ENCODE measurements at regions not wholly inside any gene's neighbourhood (a gene's known extent, or its start where the extent isn't known, plus 50 kb on each side); places are given as distances from the start of the nearest gene placed in this dataset.
A peak's percentile ranks its signal among the peaks of the same experiment; 100 is the strongest.

DNA sequence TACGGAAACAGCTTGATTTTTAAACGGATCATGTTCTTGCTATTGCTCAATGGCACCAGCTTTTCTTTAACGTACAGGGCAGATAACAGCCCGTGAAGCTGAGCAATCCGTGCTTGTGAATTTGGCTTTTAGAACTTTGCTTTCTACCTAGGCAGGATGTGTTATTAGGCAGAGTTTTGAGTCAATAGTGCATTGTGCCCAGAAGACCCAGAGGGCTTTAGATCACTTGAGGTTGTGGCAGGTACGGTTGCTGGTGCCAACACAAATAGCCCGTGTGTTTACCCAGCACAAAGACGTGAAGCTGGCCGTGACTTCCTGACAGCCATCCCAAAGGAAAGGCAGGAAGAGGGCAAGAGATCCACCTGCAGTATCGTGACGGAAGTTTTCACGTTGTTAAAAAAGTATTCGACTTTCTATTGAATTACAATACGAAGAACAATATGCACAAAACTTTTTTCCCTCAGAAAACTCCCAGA, 117.4 kb upstream of the FRMD1 start:
- Histone ChIP-seq H3K36me3 (ENCODE audit: low read depth, missing control alignments) (no peaks in the 10 kb centered on the region), H3K27me3 (no peaks in the 10 kb centered on the region), H3K4me1 (no peaks in the 10 kb centered on the region), H3K27ac (no peak overlapping the region), H3K4me3 (no peak overlapping the region), H3K9me3 (no peaks in the 10 kb centered on the region)
- intact Hi-C loops (cut with DNase I; ENCODE audit: low total_unique reads), result no loop called here
- no peak for DNase-seq
- WGBS, 2 donors, result 48 to 58% methylated on average over 14 of the region's 14 CpGs
- TF ChIP-seq POLR2A (IDR thresholded peaks at IDR 0.05), result no peak
- TF ChIP-seq, protein P1, sequence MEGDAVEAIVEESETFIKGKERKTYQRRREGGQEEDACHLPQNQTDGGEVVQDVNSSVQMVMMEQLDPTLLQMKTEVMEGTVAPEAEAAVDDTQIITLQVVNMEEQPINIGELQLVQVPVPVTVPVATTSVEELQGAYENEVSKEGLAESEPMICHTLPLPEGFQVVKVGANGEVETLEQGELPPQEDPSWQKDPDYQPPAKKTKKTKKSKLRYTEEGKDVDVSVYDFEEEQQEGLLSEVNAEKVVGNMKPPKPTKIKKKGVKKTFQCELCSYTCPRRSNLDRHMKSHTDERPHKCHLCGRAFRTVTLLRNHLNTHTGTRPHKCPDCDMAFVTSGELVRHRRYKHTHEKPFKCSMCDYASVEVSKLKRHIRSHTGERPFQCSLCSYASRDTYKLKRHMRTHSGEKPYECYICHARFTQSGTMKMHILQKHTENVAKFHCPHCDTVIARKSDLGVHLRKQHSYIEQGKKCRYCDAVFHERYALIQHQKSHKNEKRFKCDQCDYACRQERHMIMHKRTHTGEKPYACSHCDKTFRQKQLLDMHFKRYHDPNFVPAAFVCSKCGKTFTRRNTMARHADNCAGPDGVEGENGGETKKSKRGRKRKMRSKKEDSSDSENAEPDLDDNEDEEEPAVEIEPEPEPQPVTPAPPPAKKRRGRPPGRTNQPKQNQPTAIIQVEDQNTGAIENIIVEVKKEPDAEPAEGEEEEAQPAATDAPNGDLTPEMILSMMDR (IDR thresholded peaks at IDR 0.05), result no peak

DNA sequence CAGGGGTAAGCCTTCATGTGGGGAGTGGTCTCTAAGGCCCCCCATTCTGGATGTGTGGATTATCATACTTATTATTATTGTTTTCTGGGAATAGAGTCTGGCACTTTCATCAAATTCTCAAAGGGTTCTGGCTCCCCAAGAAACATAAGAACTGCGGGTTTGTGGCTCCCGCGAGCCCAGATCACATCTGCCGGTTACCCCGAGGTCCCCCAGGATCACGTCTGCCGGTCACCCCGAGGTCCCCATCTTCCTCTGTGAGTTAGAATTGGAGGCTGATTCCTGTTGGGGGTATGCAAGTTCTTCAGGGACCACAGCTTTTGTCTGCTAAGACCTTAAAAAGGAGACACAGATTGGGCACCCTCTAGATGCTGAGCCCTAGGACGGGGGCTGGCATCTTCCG, 116.7 kb upstream of the FRMD1 start:
- no peaks in the 10 kb centered on the region for H3K27me3 ChIP-seq

DNA sequence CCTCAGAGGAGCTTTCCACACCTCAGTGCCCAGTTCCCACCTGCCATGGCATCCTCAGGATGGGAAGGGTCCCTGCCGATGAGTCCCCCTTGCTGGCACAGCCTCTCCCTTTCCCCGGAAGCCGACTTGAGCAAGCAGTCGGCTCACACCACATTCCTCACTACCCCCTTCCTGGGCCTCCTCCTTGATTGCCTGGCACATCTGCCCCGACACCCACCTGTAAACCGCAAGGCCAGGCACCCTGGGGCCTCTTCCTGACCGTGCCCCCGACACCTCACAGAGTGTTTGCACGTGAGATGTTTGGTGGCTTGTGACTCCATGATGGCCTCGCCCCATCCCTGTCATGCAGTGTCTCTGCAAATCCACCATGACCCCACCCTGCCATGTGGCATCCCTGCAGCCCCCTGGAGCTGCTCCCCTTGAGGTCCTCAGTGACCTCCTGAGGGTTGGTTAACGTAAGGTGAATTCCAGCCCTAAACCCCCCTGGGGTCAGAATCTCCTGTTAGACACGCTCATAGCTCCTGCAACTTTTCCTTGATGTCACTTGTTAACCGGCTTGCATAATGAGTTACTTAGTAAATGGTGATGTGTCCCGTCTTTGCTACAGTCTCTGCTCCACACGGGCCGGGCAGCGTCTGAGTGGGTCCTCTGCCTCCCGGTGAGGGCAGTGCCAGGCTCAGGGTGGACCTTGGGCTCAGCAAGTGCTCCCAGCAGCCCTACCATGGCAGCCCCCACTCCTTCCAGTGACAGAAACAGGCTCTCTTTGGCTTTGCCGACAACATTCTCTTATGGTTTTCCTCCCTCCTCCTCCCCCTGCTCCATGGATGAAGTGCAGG, 115.9 kb upstream of the FRMD1 start:
- TF ChIP-seq POLR2A (IDR thresholded peaks at IDR 0.05), result no peak
- TF ChIP-seq, protein P1 (IDR thresholded peaks at IDR 0.05), result no peak
- no peaks in the 10 kb centered on the region for H3K4me1 ChIP-seq
- no peaks in the 10 kb centered on the region for H3K36me3 ChIP-seq (ENCODE audit: low read depth, missing control alignments)
- 86 to 90% methylated on average over 9 to 19 of the region's 19 CpGs for WGBS, 2 donors
- no peaks in the 10 kb centered on the region for H3K27me3 ChIP-seq
- no peaks in the 10 kb centered on the region for H3K9me3 ChIP-seq
- intact Hi-C loops (cut with DNase I; ENCODE audit: low total_unique reads), result no loop called here
- no peak overlapping the region for H3K27ac ChIP-seq
- DNase-seq, result no peak
- H3K4me3 ChIP-seq, result no peak overlapping the region

More for the DNA sequence above, 116.7 kb upstream of the FRMD1 start:
- Histone ChIP-seq H3K9me3 (no peaks in the 10 kb centered on the region), H3K36me3 (ENCODE audit: low read depth, missing control alignments) (no peaks in the 10 kb centered on the region), H3K27ac (no peak overlapping the region), H3K4me1 (no peaks in the 10 kb centered on the region), H3K4me3 (no peak overlapping the region)
- DNase-seq, result no peak
- WGBS, 2 donors, result 94 to 97% methylated on average over 6 to 10 of the region's 10 CpGs
- intact Hi-C loops (cut with DNase I; ENCODE audit: low total_unique reads), result no loop called here
- TF ChIP-seq POLR2A (IDR thresholded peaks at IDR 0.05), result no peak
- TF ChIP-seq, protein P1 (IDR thresholded peaks at IDR 0.05), result no peak

DNA sequence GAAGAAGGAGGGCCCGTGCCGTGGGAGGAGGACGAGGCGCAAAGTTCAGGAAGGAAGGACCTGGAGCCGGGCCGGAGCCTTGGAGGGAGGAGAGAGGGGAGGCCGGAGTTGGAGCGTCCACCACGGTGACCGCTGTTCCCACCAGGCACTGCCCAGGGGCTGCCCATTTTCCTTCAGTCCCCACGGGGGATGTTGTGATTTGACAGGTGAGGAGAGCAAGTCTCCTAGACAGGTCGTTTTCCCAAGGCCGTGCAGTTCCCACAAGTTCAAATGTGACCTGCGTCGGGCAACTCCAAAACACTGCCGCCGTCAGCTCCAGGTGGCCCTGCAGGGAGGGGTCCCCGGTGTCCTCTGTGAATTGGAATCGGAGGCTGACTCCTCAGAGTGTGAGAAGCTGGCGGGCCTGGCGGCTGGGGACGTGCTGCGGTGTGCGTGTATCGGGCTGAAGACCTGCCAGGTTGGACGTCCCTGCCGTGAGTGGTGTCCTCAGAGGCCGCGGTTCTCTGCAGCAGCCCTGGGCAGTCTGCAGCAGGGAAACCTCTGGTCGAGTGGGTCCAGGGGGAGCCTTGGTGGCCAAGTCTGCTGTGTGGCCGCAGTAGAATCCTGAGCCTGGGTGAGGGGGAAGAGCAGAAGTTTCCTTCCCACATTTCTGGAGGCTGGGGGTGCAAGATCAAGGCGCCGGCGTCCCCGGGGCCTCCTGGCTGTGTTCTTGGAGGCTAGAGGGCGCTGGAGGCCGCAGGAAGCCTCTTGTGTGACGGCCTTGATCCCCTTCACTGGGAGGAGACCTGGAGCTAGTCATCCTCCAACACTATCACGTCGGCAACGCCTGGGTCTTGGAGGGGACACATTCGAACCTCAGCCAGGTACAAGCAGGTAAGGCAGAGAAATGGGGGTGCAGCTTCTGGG, 115.1 kb upstream of the FRMD1 start:
- Histone ChIP-seq H3K27me3 (no peaks in the 10 kb centered on the region), H3K4me3 (no peak overlapping the region), H3K27ac (no peak overlapping the region), H3K4me1 (no peaks in the 10 kb centered on the region), H3K36me3 (ENCODE audit: low read depth, missing control alignments) (no peaks in the 10 kb centered on the region), H3K9me3 (no peaks in the 10 kb centered on the region)
- DNase-seq, result peak; percentile 23
- WGBS, 2 donors, result 56 to 73% methylated on average over 26 to 42 of the region's 42 CpGs
- intact Hi-C loops (cut with DNase I; ENCODE audit: low total_unique reads), result no loop called here
- no peak for TF ChIP-seq POLR2A (IDR thresholded peaks at IDR 0.05)

Measured in testis (tissue), 2 donors.